ENCODE measurements at regions not wholly inside any gene's neighbourhood (a gene's known extent, or its start where the extent isn't known, plus 50 kb on each side); places are given as distances from the start of the nearest gene placed in this dataset.

- no peak overlapping the region for H3K4me2 ChIP-seq (ENCODE audit: low read depth, low read length)
Observed at GRCh38 chr4:151882072-151882803, 121.4 kb upstream of the GATB start.

GRCh38 chr4:151879705-151880445 is 119.1 kb upstream of the GATB start:
- H3K9me2 ChIP-seq (replicated peaks; ENCODE audit: insufficient read depth, low read length): no peaks in the 10 kb centered on the region
- H2AFZ ChIP-seq (ENCODE audit: low read length): no peak overlapping the region
- no peak overlapping the region for H3K4me3 ChIP-seq (ENCODE audit: low read length)
- no peaks in the 10 kb centered on the region for H3K36me3 ChIP-seq (replicated peaks; ENCODE audit: insufficient read depth, low read length)
- no peak overlapping the region for H3K4me2 ChIP-seq (ENCODE audit: low read depth, low read length)
- H3K79me2 ChIP-seq (ENCODE audit: low read length): no peaks in the 10 kb centered on the region
- no peak for TF ChIP-seq CTCF (IDR thresholded peaks at IDR 0.05; ENCODE audit: low read length)
- no peak for TF ChIP-seq EZH2 (optimal IDR thresholded peaks at IDR 0.05; ENCODE audit: low read depth, low read length)
- no peak for TF ChIP-seq EZH2phosphoT487 (IDR thresholded peaks at IDR 0.05; ENCODE audit: low read length)
- no peak overlapping the region for H3K9ac ChIP-seq (ENCODE audit: low read length)
- H3K9me3 ChIP-seq (replicated peaks; ENCODE audit: insufficient read depth, low read length): no peaks in the 10 kb centered on the region
- H3K4me1 ChIP-seq (ENCODE audit: low read length): no peaks in the 10 kb centered on the region
- no peaks in the 10 kb centered on the region for H3K27me3 ChIP-seq (replicated peaks; ENCODE audit: insufficient read depth, low read length)
- H3F3A ChIP-seq (ENCODE audit: insufficient read depth, low read length): no peaks in the 10 kb centered on the region
- H4K20me1 ChIP-seq (ENCODE audit: insufficient read depth, low read length): no peaks in the 10 kb centered on the region
- no peak overlapping the region for H3K27ac ChIP-seq (ENCODE audit: low read length)
- no peak for DNase-seq

More at GRCh38 chr4:151882072-151882803, 121.4 kb upstream of the GATB start:
- Histone ChIP-seq H3K4me3 (ENCODE audit: low read length) (no peak overlapping the region), H3K9ac (ENCODE audit: low read length) (no peak overlapping the region), H3K9me2 (replicated peaks; ENCODE audit: insufficient read depth, low read length) (no peaks in the 10 kb centered on the region), H3K79me2 (ENCODE audit: low read length) (no peaks in the 10 kb centered on the region), H2AFZ (ENCODE audit: low read length) (no peak overlapping the region), H3K27ac (ENCODE audit: low read length) (no peak overlapping the region), H4K20me1 (ENCODE audit: insufficient read depth, low read length) (no peaks in the 10 kb centered on the region), H3K27me3 (replicated peaks; ENCODE audit: insufficient read depth, low read length) (no peaks in the 10 kb centered on the region), H3K36me3 (replicated peaks; ENCODE audit: insufficient read depth, low read length) (no peaks in the 10 kb centered on the region), H3K4me1 (ENCODE audit: low read length) (peaks cover 2% of the 10 kb centered on the region; the same call in 1 of the 2 replicates), H3F3A (ENCODE audit: insufficient read depth, low read length) (no peaks in the 10 kb centered on the region; the same call in 1 of the 2 replicates), H3K9me3 (replicated peaks; ENCODE audit: insufficient read depth, low read length) (no peaks in the 10 kb centered on the region)
- no peak for DNase-seq
- TF ChIP-seq CTCF (IDR thresholded peaks at IDR 0.05; ENCODE audit: low read length): no peak
- TF ChIP-seq EZH2phosphoT487 (IDR thresholded peaks at IDR 0.05; ENCODE audit: low read length): no peak
- no peak for TF ChIP-seq EZH2 (optimal IDR thresholded peaks at IDR 0.05; ENCODE audit: low read depth, low read length)

- Histone ChIP-seq H3K27ac (ENCODE audit: low read length) (no peak overlapping the region), H3K4me3 (ENCODE audit: low read length) (no peak overlapping the region), H3K27me3 (replicated peaks; ENCODE audit: insufficient read depth, low read length) (no peaks in the 10 kb centered on the region), H3K9me2 (replicated peaks; ENCODE audit: insufficient read depth, low read length) (no peaks in the 10 kb centered on the region), H3K9ac (ENCODE audit: low read length) (no peak overlapping the region), H3K36me3 (replicated peaks; ENCODE audit: insufficient read depth, low read length) (no peaks in the 10 kb centered on the region), H3K4me2 (ENCODE audit: low read depth, low read length) (no peak overlapping the region), H2AFZ (ENCODE audit: low read length) (no peak overlapping the region), H3K9me3 (replicated peaks; ENCODE audit: insufficient read depth, low read length) (no peaks in the 10 kb centered on the region), H3K79me2 (ENCODE audit: low read length) (no peaks in the 10 kb centered on the region), H3K4me1 (ENCODE audit: low read length) (no peaks in the 10 kb centered on the region), H4K20me1 (ENCODE audit: insufficient read depth, low read length) (no peaks in the 10 kb centered on the region), H3F3A (ENCODE audit: insufficient read depth, low read length) (no peaks in the 10 kb centered on the region)
- TF ChIP-seq CTCF (IDR thresholded peaks at IDR 0.05; ENCODE audit: low read length): no peak
- TF ChIP-seq EZH2 (optimal IDR thresholded peaks at IDR 0.05; ENCODE audit: low read depth, low read length): no peak
- TF ChIP-seq EZH2phosphoT487 (IDR thresholded peaks at IDR 0.05; ENCODE audit: low read length): no peak
- no peak for DNase-seq
Observed at GRCh38 chr4:151876381-151876988, 115.7 kb upstream of the GATB start.
